ENCODE measurements at regions not wholly inside any gene's neighbourhood (a gene's known extent, or its start where the extent isn't known, plus 50 kb on each side); places are given as distances from the start of the nearest gene placed in this dataset.

GRCh38 chr7:17467386-17467945 is 169.0 kb downstream of the AHR start:
- H4K20me1 ChIP-seq (ENCODE audit: low read depth, low read length) = no peaks in the 10 kb centered on the region
- H3F3A ChIP-seq (ENCODE audit: insufficient read depth) = peaks cover 10% of the 10 kb centered on the region
- H2AFZ ChIP-seq (ENCODE audit: low read depth, low read length, severe bottlenecking) = no peak overlapping the region
- TF ChIP-seq EZH2phosphoT487 (conservative IDR thresholded peaks at IDR 0.05; ENCODE audit: low read length) (no peak), CTCF (IDR thresholded peaks at IDR 0.05; ENCODE audit: insufficient read depth, low read length, poor library complexity, severe bottlenecking) (no peak)
- H3K9ac ChIP-seq (ENCODE audit: low read length) = no peak overlapping the region
- H3K4me3 ChIP-seq (ENCODE audit: insufficient read depth, low read length, poor library complexity, severe bottlenecking) = no peak overlapping the region
- H3K27me3 ChIP-seq (ENCODE audit: low read length) = no peaks in the 10 kb centered on the region
- H3K36me3 ChIP-seq (ENCODE audit: low read length) = no peaks in the 10 kb centered on the region
- H3K79me2 ChIP-seq (ENCODE audit: insufficient read depth, low read length) = no peaks in the 10 kb centered on the region
- no peak overlapping the region for H3K4me2 ChIP-seq (ENCODE audit: low read depth, low read length, poor library complexity, severe bottlenecking)
- no peaks in the 10 kb centered on the region for H3K9me3 ChIP-seq (ENCODE audit: insufficient read depth, low read length)
- no peaks in the 10 kb centered on the region for H3K9me2 ChIP-seq (replicated peaks; ENCODE audit: insufficient read depth, low read length)
- H3K27ac ChIP-seq (ENCODE audit: low read depth, low read length) = no peak overlapping the region

GRCh38 chr7:17471325-17471724 is 172.9 kb downstream of the AHR start:
- Histone ChIP-seq H3K4me2 (ENCODE audit: low read depth, low read length, poor library complexity, severe bottlenecking) (no peak overlapping the region), H3K9ac (ENCODE audit: low read length) (no peak overlapping the region), H3K27ac (ENCODE audit: low read depth, low read length) (peak overlapping the region; percentile 83; the same call in 1 of the 2 replicates), H3K9me2 (replicated peaks; ENCODE audit: insufficient read depth, low read length) (no peaks in the 10 kb centered on the region), H4K20me1 (ENCODE audit: low read depth, low read length) (no peaks in the 10 kb centered on the region), H2AFZ (ENCODE audit: low read depth, low read length, severe bottlenecking) (no peak overlapping the region), H3K4me3 (ENCODE audit: insufficient read depth, low read length, poor library complexity, severe bottlenecking) (no peak overlapping the region), H3K79me2 (ENCODE audit: insufficient read depth, low read length) (no peaks in the 10 kb centered on the region), H3K36me3 (ENCODE audit: low read length) (no peaks in the 10 kb centered on the region), H3F3A (ENCODE audit: insufficient read depth) (peaks cover 25% of the 10 kb centered on the region), H3K27me3 (ENCODE audit: low read length) (no peaks in the 10 kb centered on the region), H3K9me3 (ENCODE audit: insufficient read depth, low read length) (no peaks in the 10 kb centered on the region)
- TF ChIP-seq EZH2phosphoT487 (conservative IDR thresholded peaks at IDR 0.05; ENCODE audit: low read length) (no peak), CTCF (IDR thresholded peaks at IDR 0.05; ENCODE audit: insufficient read depth, low read length, poor library complexity, severe bottlenecking) (no peak)

- Histone ChIP-seq H2AFZ (ENCODE audit: low read depth, low read length, severe bottlenecking) (peak overlapping the region; percentile 1), H4K20me1 (ENCODE audit: low read depth, low read length) (no peaks in the 10 kb centered on the region), H3K9me3 (ENCODE audit: insufficient read depth, low read length) (no peaks in the 10 kb centered on the region), H3K27ac (ENCODE audit: low read depth, low read length) (peak overlapping the region; percentile 83), H3K9ac (ENCODE audit: low read length) (no peak overlapping the region), H3K27me3 (ENCODE audit: low read length) (no peaks in the 10 kb centered on the region), H3K36me3 (ENCODE audit: low read length) (no peaks in the 10 kb centered on the region), H3K9me2 (replicated peaks; ENCODE audit: insufficient read depth, low read length) (no peaks in the 10 kb centered on the region), H3K4me3 (ENCODE audit: insufficient read depth, low read length, poor library complexity, severe bottlenecking) (peak overlapping the region; percentile 4), H3K4me2 (ENCODE audit: low read depth, low read length, poor library complexity, severe bottlenecking) (peak overlapping the region; percentile 52), H3K79me2 (ENCODE audit: insufficient read depth, low read length) (no peaks in the 10 kb centered on the region), H3F3A (ENCODE audit: insufficient read depth) (peaks cover 25% of the 10 kb centered on the region)
- TF ChIP-seq CTCF (IDR thresholded peaks at IDR 0.05; ENCODE audit: insufficient read depth, low read length, poor library complexity, severe bottlenecking) (no peak), EZH2phosphoT487 (conservative IDR thresholded peaks at IDR 0.05; ENCODE audit: low read length) (no peak)
Measured at GRCh38 chr7:17472518-17472917, 174.1 kb downstream of the AHR start.
